HL-60/S4 (cell line): ENCODE measurements at regions not wholly inside any gene's neighbourhood (a gene's known extent, or its start where the extent isn't known, plus 50 kb on each side); places are given as distances from the start of the nearest gene placed in this dataset.
"Not testable (repeated sequence)": the region's sequence is repeated elsewhere in the genome, so short reads cannot be mapped to it uniquely, and the experiment has no call there.

Experiments used
- in situ Hi-C: fragments of 300-500 bp; cut with MboI; formaldehyde crosslinking; loops from 2 replicates; pipeline ENCODE4 v1.14.3; 2022; ENCODE audit warnings: low sequenced_read_pairs

DNA sequence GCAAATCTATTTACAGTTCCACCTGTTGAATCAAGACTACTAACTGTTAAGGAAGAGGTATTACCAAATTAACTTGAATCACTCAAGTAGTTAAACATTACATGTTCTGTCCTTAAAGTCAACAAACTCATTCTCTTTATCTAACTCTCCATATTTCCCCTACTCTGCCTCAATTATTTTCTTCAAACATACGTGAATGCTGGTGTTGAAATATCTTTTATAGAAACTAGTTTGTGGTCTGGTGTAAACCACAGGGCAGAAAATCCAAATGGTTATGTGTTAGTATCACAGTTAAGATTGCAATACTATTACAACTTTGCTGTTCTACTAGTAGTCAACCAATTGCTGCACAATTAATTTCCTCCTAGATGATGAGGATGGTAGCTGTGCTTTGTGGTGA, 603.5 kb downstream of the KCTD16 start:
- in situ Hi-C loops, result no loop called here

- in situ Hi-C loops, result no loop called here
These were observed 603.0 kb downstream of the KCTD16 start for GRCh38 chr5:144773628-144774027.

DNA sequence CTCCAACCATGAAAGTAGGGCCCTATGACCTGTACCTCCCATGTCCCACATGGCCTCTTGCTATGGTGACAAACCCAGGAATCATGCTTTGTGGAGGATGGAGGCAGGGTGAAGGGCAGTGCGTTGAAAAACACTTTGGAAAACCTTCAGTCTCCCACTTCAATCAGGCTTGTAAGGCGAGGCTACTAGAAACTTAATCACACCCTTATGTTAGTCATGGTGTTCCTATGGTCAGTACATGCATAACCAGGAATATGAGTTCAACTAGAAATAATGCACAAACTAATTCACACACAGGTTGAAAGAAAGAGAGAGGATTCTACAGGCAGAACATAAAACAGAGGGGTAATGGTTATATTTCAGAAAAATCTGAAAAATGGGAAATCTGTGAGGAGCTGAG, 601.1 kb downstream of the KCTD16 start:
- in situ Hi-C loops, result no loop called here

GRCh38 chr5:144742361-144742760, 571.7 kb downstream of the KCTD16 start:
- in situ Hi-C loops, result no loop called here

DNA sequence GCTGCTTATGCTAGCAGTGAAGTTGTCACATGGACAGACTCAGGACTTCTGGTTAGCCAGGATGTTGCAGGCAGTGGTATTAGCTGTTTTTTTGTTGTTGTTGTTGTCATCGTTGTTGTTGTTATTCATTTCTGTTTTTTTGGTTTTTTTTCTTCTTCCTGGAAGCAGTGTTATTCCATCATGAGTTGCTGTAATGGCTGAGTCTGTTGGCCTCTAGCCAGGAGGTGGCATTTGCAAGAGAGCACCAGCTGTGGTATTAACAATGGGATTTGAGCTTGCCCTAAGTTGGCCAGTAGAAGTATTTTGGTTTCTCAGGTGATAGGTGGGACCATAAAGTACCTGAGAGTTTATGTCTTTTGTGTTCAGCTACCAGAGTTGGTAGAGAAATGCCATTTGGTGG, 561.1 kb downstream of the KCTD16 start:
- in situ Hi-C loops, result no loop called here

DNA sequence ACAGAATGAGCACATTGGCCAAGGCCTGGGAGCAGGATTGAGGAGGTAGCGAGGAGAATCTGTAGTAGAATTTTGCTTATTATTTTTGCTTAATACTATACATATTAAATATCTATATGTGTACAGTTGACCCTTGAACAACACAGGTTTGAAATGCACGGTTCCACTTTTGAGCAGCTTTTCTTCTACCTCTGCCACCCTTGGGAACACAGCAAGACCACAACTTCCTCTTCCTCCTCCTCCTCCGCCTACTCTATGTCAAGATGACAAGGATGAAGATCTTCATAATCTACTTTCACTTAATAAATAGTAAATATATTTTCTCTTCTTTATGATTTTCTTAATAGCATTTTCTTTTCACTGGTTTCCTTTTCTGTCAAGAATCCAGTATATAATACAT, 541.4 kb downstream of the KCTD16 start:
- in situ Hi-C loops, result no loop called here

GRCh38 chr5:144711172-144711571, 540.5 kb downstream of the KCTD16 start:
- in situ Hi-C loops, result no loop called here

- in situ Hi-C loops, result no loop called here
These were observed 540.0 kb downstream of the KCTD16 start for GRCh38 chr5:144710637-144711036.

- in situ Hi-C loops, result no loop called here
These were observed 533.1 kb downstream of the KCTD16 start for GRCh38 chr5:144703776-144704175.

DNA sequence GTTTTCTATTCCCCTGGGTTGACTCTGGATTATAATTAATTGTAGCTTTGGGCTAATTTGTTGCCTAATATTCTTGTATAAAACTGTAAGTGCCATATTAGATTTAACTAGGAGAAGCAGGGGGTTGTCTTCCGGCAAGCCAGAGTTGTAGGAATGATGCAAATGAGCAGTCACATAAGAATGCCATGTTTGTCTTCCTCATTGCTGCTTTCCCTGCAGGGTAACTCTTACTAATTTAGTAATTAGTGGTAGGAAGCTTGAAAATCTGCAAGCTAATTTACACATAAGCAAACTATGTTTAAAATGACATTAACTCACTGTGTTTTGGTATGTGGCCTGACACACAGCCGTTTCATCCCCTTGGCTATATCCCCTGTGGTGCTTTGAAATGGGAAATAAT, 527.8 kb downstream of the KCTD16 start:
- in situ Hi-C loops, result no loop called here

GRCh38 chr5:144697847-144698262, 527.2 kb downstream of the KCTD16 start:
- in situ Hi-C loops, result no loop called here

GRCh38 chr5:144691936-144692335, 521.3 kb downstream of the KCTD16 start:
- in situ Hi-C loops, result no loop called here

DNA sequence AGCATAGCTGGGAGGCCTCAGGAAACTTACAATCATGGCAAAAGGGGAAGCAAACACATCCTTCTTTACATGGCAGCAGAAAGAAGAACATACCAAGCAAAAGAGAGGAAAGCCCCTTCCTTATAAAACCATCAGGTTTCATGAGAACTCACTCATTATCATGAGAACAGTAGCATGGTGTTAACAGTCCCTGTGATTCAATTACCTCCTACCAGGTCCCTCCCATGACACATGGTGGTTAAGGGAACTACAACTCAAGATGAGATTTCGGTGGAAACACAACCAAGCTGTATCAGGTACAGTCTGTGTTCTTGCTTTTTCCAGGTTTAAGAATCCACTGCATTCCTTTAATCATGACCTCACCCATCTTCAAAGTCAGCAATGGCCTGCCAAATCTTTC, 514.2 kb downstream of the KCTD16 start:
- in situ Hi-C loops, result no loop called here

DNA sequence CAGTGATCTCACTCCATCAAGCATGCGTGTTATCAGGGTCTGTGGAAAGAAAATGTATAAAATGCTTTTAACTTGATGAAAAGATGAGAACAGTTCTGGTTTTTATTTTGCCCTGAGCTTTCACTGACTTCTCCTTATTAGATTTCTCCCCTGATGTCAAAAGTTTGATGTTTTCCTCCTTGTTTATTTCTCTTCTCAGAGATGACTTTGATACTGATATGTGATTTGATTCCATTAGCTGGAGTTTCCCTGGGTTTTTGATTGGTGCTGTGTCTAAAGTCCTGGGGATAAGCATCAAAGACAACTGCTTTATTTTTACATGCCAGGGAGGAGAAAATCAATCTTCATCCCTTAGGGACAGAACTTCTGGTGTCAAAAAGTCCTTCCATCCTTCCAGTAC, 510.0 kb downstream of the KCTD16 start:
- in situ Hi-C loops, result no loop called here

GRCh38 chr5:144671066-144671465, 500.4 kb downstream of the KCTD16 start:
- in situ Hi-C loops, result no loop called here

- in situ Hi-C loops, result no loop called here
These were observed 489.1 kb downstream of the KCTD16 start for GRCh38 chr5:144659634-144660227.

GRCh38 chr5:144644317-144644716, 473.6 kb downstream of the KCTD16 start:
- in situ Hi-C loops, result no loop called here

DNA sequence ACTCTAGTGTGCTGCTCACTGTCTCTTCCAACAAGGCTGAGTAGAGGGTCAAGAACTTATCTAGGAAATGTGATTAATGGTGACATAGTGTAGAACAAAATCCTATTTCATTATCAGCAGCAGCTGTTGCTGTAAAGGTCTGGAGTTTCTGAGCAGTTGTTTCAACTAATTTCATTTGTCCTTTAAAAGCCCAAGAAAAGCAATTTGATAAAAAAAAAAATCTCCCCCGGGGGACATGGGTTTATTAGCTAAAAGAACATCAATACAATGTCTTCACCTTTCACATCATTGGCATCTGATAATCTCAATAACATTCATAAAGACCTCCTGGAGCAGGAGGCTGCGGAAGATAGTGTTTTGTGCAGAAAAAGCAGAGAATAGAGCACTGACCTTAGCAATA, 468.1 kb downstream of the KCTD16 start:
- in situ Hi-C loops, result no loop called here

DNA sequence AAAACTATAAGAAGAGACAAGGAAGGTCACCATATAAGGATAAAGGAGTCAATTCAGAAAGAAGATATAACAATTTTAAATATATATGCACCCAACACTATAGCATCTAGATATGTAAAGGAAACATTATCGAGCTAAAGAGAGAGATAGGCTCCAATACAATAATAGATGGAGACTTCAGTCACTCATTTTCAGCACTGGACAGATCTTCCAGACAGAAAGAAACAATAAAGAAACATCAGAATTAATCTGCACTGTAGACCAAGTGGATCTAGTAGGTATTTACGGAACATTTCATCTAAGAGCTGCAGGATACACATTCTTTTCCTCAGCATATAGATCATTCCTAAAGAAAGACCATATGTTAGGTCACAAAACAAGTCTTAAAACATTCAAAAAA, 463.5 kb downstream of the KCTD16 start:
- in situ Hi-C loops, result no loop called here

DNA sequence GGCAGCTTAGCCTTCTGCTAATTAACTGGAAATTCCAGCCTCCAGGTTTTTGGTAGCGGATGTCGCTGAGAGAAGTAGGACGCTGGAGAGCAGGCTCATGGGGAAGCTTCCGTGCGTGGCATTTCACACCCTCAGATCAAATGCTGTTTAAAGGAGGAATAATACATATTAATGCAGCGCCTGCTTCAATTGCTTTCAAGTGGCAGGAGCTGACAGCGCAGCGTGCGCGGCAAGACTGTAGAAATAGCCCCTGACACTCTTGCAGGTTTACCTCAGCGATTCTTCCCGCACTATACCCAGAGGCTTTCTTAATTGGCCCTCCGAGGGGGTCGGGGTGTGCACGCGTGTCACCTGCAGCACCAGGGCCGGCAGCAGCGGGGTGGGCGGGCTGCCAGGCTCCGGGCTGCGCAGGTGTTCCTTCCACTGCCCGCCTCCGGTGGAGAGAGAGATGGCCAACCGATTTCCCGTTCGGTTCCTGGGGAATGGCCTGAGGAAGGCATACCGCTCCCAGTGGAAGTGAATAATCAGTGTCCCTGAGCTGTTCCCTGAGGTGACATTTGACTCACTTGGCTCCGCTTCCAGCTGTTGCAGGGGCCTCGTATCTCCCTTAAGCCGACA, 427.9 kb downstream of the KCTD16 start:
- in situ Hi-C loops, result no loop called here

- in situ Hi-C loops, result no loop called here
These were observed 425.8 kb downstream of the KCTD16 start for GRCh38 chr5:144596517-144596916.

- in situ Hi-C loops, result no loop called here
These were observed 424.2 kb downstream of the KCTD16 start for GRCh38 chr5:144594919-144595318.

DNA sequence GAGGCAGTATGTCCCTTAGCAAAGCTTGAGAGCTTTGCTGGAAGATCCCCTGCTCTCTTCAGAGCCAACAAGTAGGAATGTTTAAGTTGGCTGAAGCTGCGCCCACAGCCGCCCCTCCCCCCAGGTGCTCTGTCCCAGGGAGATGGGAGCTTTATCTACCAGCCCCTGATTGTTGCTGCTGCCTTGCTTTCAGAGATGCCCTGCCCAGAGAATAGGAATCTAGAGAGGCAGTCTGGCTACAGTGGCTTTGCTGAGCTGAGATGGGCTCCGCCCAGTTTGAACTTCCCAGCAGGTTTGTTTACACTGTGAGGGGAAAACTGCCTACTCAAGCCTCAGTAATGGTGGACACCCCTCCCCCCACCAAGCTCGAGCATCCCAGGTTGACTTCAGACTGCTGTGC, 423.6 kb downstream of the KCTD16 start:
- in situ Hi-C loops, result not testable (repeated sequence)
